ENCODE measurements at regions not wholly inside any gene's neighbourhood (a gene's known extent, or its start where the extent isn't known, plus 50 kb on each side); places are given as distances from the start of the nearest gene placed in this dataset.

DNA sequence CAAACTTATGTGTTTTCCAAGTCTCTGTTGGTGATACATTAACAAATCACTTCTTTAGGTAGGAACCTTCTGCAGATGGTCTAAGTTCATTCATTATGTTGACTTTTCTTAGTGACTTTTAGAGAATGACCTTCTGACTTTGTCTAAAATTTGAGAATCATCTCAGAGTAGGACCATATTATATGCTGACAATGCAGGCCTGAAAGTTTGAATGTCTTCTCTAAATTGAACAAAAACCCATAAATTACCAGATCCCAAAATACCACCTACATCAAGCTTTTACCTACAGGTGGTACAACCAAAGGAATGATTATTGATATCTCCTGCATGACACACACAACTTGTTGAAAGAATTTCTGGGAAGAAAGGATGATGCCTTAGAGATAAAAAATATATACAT lies 191.5 kb downstream of the SOD2 start:
- TF ChIP-seq CTCF (conservative IDR thresholded peaks at IDR 0.05; ENCODE audit: control insufficient read depth, insufficient read depth, low read depth, low read length): no peak
- no peak for DNase-seq (ENCODE audit: low read depth)
- H3K4me3 ChIP-seq (ENCODE audit: control insufficient read depth, low read depth, low read length): no peak overlapping the region

GRCh38 chr6:159499034-159499433 lies 194.0 kb downstream of the SOD2 start:
- no peak for DNase-seq (ENCODE audit: low read depth)
- H3K4me3 ChIP-seq (ENCODE audit: control insufficient read depth, low read depth, low read length): no peak overlapping the region
- TF ChIP-seq CTCF (conservative IDR thresholded peaks at IDR 0.05; ENCODE audit: control insufficient read depth, insufficient read depth, low read depth, low read length): no peak

DNA sequence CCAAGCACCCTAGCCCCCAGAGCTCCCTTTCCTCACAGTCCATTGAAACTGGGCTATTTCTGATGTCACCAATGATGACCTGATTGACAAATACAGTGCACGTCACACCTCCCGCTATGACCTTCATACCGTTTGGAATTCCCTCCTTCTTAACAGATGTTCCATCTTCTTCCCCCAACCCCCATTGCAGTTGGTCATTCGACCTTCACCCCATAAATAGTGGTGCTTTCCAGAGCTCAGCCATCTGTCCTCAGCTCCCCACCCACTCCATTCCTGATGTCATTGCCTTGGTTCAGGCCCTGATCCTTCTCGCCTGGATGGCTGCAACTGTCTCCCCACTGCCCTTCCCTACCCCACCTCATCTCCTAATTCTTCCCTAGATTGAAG lies 198.5 kb downstream of the SOD2 start:
- H3K4me3 ChIP-seq (ENCODE audit: control insufficient read depth, low read depth, low read length): no peak overlapping the region
- TF ChIP-seq CTCF (conservative IDR thresholded peaks at IDR 0.05; ENCODE audit: control insufficient read depth, insufficient read depth, low read depth, low read length): no peak
- DNase-seq (ENCODE audit: low read depth): peak; percentile 37

- DNase-seq (ENCODE audit: low read depth): peak; percentile 39
- no peak for TF ChIP-seq CTCF (conservative IDR thresholded peaks at IDR 0.05; ENCODE audit: control insufficient read depth, insufficient read depth, low read depth, low read length)
- no peak overlapping the region for H3K4me3 ChIP-seq (ENCODE audit: control insufficient read depth, low read depth, low read length)
Observed at GRCh38 chr6:159493898-159494585, 199.0 kb downstream of the SOD2 start.

DNA sequence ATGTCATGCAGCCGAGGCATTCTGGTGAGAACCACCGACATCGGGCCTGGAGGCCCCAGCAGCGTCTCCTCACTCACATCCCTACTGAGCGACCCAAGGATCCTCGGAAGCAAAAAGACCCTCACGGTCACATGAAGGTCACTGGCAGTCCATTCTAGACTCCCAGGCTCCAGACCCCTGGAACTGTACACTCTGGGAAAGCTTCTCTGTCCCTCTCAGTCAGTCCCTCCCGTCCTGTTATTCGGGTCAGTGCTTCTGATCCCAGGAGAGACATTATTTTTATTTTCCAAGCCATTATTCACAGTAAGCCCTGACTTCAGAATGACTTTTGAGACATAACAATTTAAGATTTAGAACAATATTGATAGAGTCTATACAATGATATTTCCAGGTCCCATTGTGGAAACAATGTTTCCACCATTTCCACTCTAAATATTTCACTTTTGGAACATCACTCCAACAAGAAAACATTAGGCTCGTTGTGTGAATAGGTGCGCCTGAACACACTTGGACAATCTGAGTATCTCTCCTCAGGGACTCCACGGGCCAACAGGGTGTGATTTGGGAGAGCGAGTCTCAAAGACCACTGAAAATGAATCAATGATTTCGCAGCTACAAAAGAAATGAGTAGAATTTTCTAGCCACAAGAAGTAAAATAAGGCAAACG lies 199.7 kb downstream of the SOD2 start:
- TF ChIP-seq CTCF (conservative IDR thresholded peaks at IDR 0.05; ENCODE audit: control insufficient read depth, insufficient read depth, low read depth, low read length): no peak
- no peak for DNase-seq (ENCODE audit: low read depth)
- H3K4me3 ChIP-seq (ENCODE audit: control insufficient read depth, low read depth, low read length): no peak overlapping the region

DNA sequence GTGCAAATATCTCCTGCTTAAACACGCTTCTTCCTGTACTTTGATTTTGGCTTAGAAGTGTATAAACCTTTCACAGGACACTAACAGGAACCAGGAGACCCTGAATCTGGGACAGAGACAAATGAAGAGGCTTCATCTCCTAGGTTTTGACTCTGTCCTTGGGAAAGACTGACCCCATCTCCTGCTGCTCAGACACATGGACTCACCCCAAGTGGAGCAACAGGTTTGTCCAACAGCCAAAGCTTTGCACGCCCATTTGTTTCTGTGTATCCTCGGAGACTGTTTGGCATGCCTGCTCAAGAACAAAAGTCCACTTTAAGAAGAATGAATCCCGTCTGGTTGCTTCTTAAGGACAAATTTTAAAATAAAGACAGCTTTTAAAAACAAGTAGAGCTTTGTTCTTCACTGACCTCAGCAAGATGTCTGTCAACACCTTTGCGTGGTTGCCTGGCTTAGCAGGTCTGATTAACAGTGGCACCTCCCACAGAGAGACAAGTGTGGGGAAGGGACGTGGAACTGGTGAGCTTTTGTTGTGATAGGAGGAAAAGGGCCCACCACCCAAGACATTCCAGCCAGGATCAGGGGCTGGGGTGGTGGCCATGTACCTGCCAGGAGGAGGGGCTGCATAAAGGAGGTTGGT lies 202.6 kb downstream of the SOD2 start:
- DNase-seq (ENCODE audit: low read depth): peak; percentile 12
- TF ChIP-seq CTCF (conservative IDR thresholded peaks at IDR 0.05; ENCODE audit: control insufficient read depth, insufficient read depth, low read depth, low read length): no peak
- H3K4me3 ChIP-seq (ENCODE audit: control insufficient read depth, low read depth, low read length): no peak overlapping the region

Measured in fibroblast of mammary gland (primary cell).